Adrenal gland (tissue), 9 donors: ENCODE measurements at regions not wholly inside any gene's neighbourhood (a gene's known extent, or its start where the extent isn't known, plus 50 kb on each side); places are given as distances from the start of the nearest gene placed in this dataset.

Experiments used
- DNase-seq, 7 donors: peaks; one replicate each; pipeline ENCODE4 v3.0.0-alpha.2; 2019 to 2020
- H3K27ac ChIP-seq, 5 donors: fragments of 200-600 bp; sonication (generic) in 4 of 5; 1 replicate in 3 of 5; 2 replicates in 2 of 5; pipeline versions ENCODE4 v1.5.1 to v1.8.0; 2016 to 2020; ENCODE audit warnings: mild to moderate bottlenecking in 1 of 5
- H3K27me3 ChIP-seq: fragments of 200-600 bp; 2 replicates; pipeline ENCODE4 v1.8.0; 2021
- H3K36me3 ChIP-seq, 2 donors: fragments of 200-600 bp; replicated peaks in 1 of 2; 1 replicate in 1 of 2; 2 replicates in 1 of 2; pipeline versions ENCODE4 v1.5.1 to v1.8.0; 2018 to 2022
- H3K4me1 ChIP-seq, 2 donors: fragments of 200-600 bp; replicated peaks in 1 of 2; 1 replicate in 1 of 2; 2 replicates in 1 of 2; pipeline versions ENCODE4 v1.5.1 to v1.8.0; 2018 to 2021
- H3K4me3 ChIP-seq, 4 donors: fragments of 200-600 bp; sonication (generic) in 3 of 4; one replicate each; pipeline ENCODE4 v1.5.1; 2016 to 2018
- H3K9me3 ChIP-seq, 3 donors: fragments of 200-600 bp; sonication (generic) in 1 of 3; replicated peaks in 1 of 3; 1 replicate in 2 of 3; 2 replicates in 1 of 3; pipeline versions ENCODE4 v1.5.1 to v1.8.0; 2016 to 2021
- CTCF ChIP-seq, 6 experiments: fragments of 450-650 bp in 4 of 6; fragments of 200-600 bp in 2 of 6; sonication (generic) in 1 of 6; IDR thresholded peaks; 1 replicate in 5 of 6; 2 replicates in 1 of 6; pipeline versions ENCODE4 v1.5.1 to v1.8.0; 2016 to 2021; ENCODE audit warnings: antibody characterized with exemption in 6 of 6, mild to moderate bottlenecking in 2 of 6, moderate library complexity in 1 of 6
- POLR2A ChIP-seq, 2 donors: fragments of 450-650 bp; IDR thresholded peaks; one replicate each; pipeline ENCODE4 v1.6.1; 2017; ENCODE audit warnings: antibody characterized with exemption in 2 of 2, mild to moderate bottlenecking in 2 of 2, moderate library complexity in 1 of 2
- WGBS, 4 donors: extraction: QIAGEN DNeasy Blood & Tissue Kit in 2 of 4; methylation state at CpG; one replicate each; pipeline versions ENCODE4 v1.1.5 to v1.1.7; 2013 to 2017; 5-methylcytosine and 5-hydroxymethylcytosine counted together
- intact Hi-C, 2 donors: fragments of 100-400 bp; cut with DNase I; formaldehyde crosslinking; loops; one replicate each; pipeline versions ENCODE4 v1.14.1 to v1.15.0; 2022 to 2023
- donor health status: healthy with polysubstance abuse.
- donor health status: Bipolar disorder and iron deficiency.
- donor health status: DM: yes; HTN: yes; CAD: no.
- donor health status: DM: no; HTN: no; CAD: no.
- donor health status: DM: no; HTN: no; CAD: no.

DNA sequence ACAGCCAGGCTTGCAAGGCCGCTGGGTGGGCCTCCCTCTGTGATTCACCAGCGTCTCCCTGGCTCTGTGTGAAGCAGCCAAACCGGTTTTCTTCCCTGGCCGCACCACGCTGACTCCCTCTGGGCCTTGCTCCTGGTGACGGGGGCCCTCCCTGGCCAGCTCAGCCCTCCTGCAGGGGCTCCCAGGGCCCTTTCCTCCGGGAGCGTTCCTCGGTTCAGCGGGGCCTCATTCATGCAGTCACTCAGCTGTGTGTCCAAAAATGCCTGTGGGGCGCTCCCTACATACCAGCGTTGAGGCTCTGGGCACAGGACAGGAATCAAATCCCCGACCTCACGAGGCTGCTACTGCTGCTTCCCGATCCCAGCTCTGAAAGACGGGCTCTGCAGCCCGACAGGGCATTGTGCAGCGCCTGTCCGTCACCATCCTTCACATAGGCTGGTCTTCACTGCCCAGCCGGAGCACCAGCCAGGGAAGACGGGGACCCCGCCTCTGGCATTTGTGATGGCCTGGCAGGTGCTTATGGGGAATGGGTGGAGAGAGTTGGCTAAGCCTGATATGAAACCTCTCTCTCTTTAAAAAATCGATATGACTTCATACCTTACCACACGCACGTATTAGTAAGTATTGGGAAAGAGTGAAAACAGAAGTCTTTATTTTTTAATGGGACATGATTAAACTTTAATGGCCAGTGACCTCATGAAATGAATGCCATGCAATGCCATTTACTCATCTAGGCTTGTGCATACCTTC is 110.0 kb upstream of the SHH start:
- no peaks in the 10 kb centered on the region for H3K36me3 ChIP-seq
- no peaks in the 10 kb centered on the region for H3K27me3 ChIP-seq
- H3K4me3 ChIP-seq, result no peak overlapping the region
- 72 to 84% (median 80%) methylated on average over 14 to 25 of the region's 25 CpGs for WGBS, 4 donors
- peaks cover 0 to 6% of the 10 kb centered on the region in 2 donors for H3K4me1 ChIP-seq
- intact Hi-C loops, result no loop called here
- no peaks in the 10 kb centered on the region for H3K9me3 ChIP-seq
- no peak overlapping the region for H3K27ac ChIP-seq
- DNase-seq, result no peak
- no peak for TF ChIP-seq CTCF (IDR thresholded peaks at IDR 0.05)
- TF ChIP-seq POLR2A (IDR thresholded peaks at IDR 0.05), result no peak

DNA sequence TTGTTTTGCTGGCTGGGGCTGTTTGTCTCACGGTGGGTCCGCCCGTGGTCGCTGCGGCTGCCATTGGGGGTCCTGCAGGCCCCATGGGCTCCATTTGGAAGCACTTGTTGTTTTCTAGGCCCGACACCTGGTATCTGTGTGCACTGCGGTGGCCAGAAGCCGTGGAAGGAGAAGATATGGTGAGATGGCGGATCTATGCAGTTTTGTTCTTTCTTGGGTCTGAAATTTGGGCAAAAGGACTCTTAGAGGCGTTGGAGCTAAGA is 109.5 kb upstream of the SHH start:
- Histone ChIP-seq H3K4me1 (peaks cover 0 to 6% of the 10 kb centered on the region in 2 donors), H3K27ac (no peak overlapping the region), H3K27me3 (no peaks in the 10 kb centered on the region), H3K36me3 (no peaks in the 10 kb centered on the region), H3K9me3 (no peaks in the 10 kb centered on the region), H3K4me3 (no peak overlapping the region)
- intact Hi-C loops, result no loop called here
- no peak for DNase-seq
- WGBS, 4 donors, result 78 to 99% (median 93%) methylated on average over 1 to 10 of the region's 10 CpGs
- TF ChIP-seq CTCF (IDR thresholded peaks at IDR 0.05) (no peak), POLR2A (IDR thresholded peaks at IDR 0.05) (no peak)

- intact Hi-C loops, result no loop called here
- no peak for TF ChIP-seq POLR2A (IDR thresholded peaks at IDR 0.05)
- TF ChIP-seq CTCF (IDR thresholded peaks at IDR 0.05), result no peak
- peaks cover 0 to 6% of the 10 kb centered on the region in 2 donors for H3K4me1 ChIP-seq
- H3K4me3 ChIP-seq, result no peak overlapping the region
- no peaks in the 10 kb centered on the region for H3K9me3 ChIP-seq
- no peak overlapping the region for H3K27ac ChIP-seq
- no peaks in the 10 kb centered on the region for H3K36me3 ChIP-seq
- 89 to 94% (median 93%) methylated on average over 6 to 12 of the region's 12 CpGs for WGBS, 4 donors
- no peak for DNase-seq
- H3K27me3 ChIP-seq, result no peaks in the 10 kb centered on the region
Observed at GRCh38 chr7:155921086-155921803, 109.0 kb upstream of the SHH start.

DNA sequence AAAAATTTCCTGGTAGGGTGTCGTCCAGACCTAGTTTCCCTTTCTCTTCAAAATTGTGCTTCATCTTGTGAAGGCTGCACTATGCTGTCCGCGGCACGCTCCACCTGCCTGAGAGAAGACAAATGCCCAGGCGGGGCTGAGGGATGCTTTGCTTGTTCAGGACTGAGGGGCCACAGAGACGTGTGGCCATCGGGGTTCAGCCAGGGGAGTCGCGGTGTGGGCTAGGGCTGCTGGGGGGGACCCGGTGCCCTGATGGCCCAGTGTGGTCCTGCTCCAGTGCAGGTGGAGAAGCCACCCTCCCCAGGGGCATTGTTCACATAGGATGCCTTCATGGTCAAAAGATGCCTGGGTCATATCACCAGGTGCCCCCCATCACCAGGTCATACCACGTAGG is 107.8 kb upstream of the SHH start:
- no peak for DNase-seq
- Histone ChIP-seq H3K4me3 (no peak overlapping the region), H3K4me1 (peaks cover 0 to 6% of the 10 kb centered on the region in 2 donors), H3K27me3 (no peaks in the 10 kb centered on the region), H3K36me3 (no peaks in the 10 kb centered on the region), H3K27ac (no peak overlapping the region), H3K9me3 (no peaks in the 10 kb centered on the region)
- intact Hi-C loops, result no loop called here
- WGBS, 4 donors, result 91 to 94% (median 93%) methylated on average over 10 to 11 of the region's 11 CpGs
- TF ChIP-seq CTCF (IDR thresholded peaks at IDR 0.05) (no peak), POLR2A (IDR thresholded peaks at IDR 0.05) (no peak)
